ENCODE measurements at regions not wholly inside any gene's neighbourhood (a gene's known extent, or its start where the extent isn't known, plus 50 kb on each side); places are given as distances from the start of the nearest gene placed in this dataset.

DNA sequence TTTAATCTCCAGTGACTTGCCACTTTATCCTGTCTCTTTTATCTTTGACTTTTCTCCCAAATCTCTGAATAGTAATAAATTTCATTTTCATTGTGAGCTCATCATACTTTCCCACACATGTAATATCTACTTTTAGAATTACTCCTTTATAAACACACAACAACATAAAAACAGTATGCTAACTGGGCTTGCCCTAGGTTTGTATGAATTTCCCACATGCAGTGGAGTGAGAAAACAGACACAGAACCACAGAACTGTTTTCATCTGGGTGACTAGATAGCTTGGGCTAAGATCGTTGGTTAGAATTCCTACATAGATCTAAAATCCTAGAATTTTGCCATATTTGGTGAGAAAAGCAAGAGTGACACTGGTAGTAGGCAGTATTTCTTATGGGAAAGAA, 409.5 kb downstream of the SPRY1 start:
- Histone ChIP-seq H3K9ac (ENCODE audit: low read length) (no peak overlapping the region), H3K27ac (ENCODE audit: low read depth, low read length, poor library complexity, severe bottlenecking) (no peak overlapping the region), H3K4me3 (ENCODE audit: low read depth, low read length, poor library complexity, severe bottlenecking) (no peak overlapping the region), H4K20me1 (ENCODE audit: insufficient read depth, low read length) (no peaks in the 10 kb centered on the region), H3K27me3 (ENCODE audit: insufficient read depth, low read length) (no peaks in the 10 kb centered on the region), H3K9me2 (ENCODE audit: low read depth, low read length) (no peaks in the 10 kb centered on the region), H3K79me2 (ENCODE audit: insufficient read depth, low read length) (no peaks in the 10 kb centered on the region), H3K4me2 (ENCODE audit: low read length) (no peak overlapping the region), H3F3A (ENCODE audit: insufficient read depth, low read length) (no peaks in the 10 kb centered on the region), H3K36me3 (ENCODE audit: insufficient read depth, low read length) (no peaks in the 10 kb centered on the region), H3K9me3 (ENCODE audit: low read length) (no peaks in the 10 kb centered on the region), H3K4me1 (ENCODE audit: insufficient read depth, low read length, severe bottlenecking) (peaks cover 59% of the 10 kb centered on the region), H2AFZ (ENCODE audit: low read length) (peak overlapping the region; percentile 35; the same call in 1 of the 2 replicates)
- no peak for TF ChIP-seq CTCF (IDR thresholded peaks at IDR 0.05; ENCODE audit: low read length)

DNA sequence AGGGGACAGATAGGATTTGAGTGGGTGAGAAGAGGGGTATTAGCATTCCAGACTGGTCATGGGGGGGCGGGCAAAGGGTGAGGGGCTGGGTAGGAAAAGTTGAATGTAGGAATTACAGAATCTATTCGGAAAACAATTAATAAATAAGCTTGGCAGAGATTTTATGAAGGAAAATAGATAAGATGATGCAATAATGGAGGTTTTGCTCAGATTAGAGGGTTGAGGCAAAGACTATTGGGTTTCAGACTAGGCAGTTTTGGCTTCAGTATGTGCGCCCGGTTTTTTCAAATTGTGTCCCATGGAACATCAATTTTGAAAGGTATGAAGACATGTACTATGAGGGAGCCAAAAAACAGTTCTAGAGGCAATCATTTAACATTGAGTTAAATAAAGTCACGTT, 410.6 kb downstream of the SPRY1 start:
- Histone ChIP-seq H3F3A (ENCODE audit: insufficient read depth, low read length) (no peaks in the 10 kb centered on the region), H3K79me2 (ENCODE audit: insufficient read depth, low read length) (no peaks in the 10 kb centered on the region), H3K27me3 (ENCODE audit: insufficient read depth, low read length) (no peaks in the 10 kb centered on the region)

GRCh38 chr4:123807866-123808265, 411.3 kb downstream of the SPRY1 start:
- no peak overlapping the region for H3K4me2 ChIP-seq (ENCODE audit: low read length)
- H3F3A ChIP-seq (ENCODE audit: insufficient read depth, low read length), result no peaks in the 10 kb centered on the region
- H3K36me3 ChIP-seq (ENCODE audit: insufficient read depth, low read length), result no peaks in the 10 kb centered on the region
- no peaks in the 10 kb centered on the region for H3K27me3 ChIP-seq (ENCODE audit: insufficient read depth, low read length)
- no peak for TF ChIP-seq CTCF (IDR thresholded peaks at IDR 0.05; ENCODE audit: low read length)
- no peak for TF ChIP-seq EZH2 (IDR thresholded peaks at IDR 0.05; ENCODE audit: borderline replicate concordance, low read length)
- no peaks in the 10 kb centered on the region for H3K9me2 ChIP-seq (ENCODE audit: low read depth, low read length)
- no peaks in the 10 kb centered on the region for H3K79me2 ChIP-seq (ENCODE audit: insufficient read depth, low read length)
- H3K4me3 ChIP-seq (ENCODE audit: low read depth, low read length, poor library complexity, severe bottlenecking), result no peak overlapping the region
- H3K27ac ChIP-seq (ENCODE audit: low read depth, low read length, poor library complexity, severe bottlenecking), result peak overlapping the region; percentile 94
- H4K20me1 ChIP-seq (ENCODE audit: insufficient read depth, low read length), result no peaks in the 10 kb centered on the region
- H3K9me3 ChIP-seq (ENCODE audit: low read length), result no peaks in the 10 kb centered on the region
- peaks cover 67% of the 10 kb centered on the region for H3K4me1 ChIP-seq (ENCODE audit: insufficient read depth, low read length, severe bottlenecking)
- no peak overlapping the region for H2AFZ ChIP-seq (ENCODE audit: low read length)
- H3K9ac ChIP-seq (ENCODE audit: low read length), result no peak overlapping the region

More for the DNA sequence above, 410.6 kb downstream of the SPRY1 start:
- H3K36me3 ChIP-seq (ENCODE audit: insufficient read depth, low read length), result no peaks in the 10 kb centered on the region
- H4K20me1 ChIP-seq (ENCODE audit: insufficient read depth, low read length), result no peaks in the 10 kb centered on the region
- no peak overlapping the region for H3K9ac ChIP-seq (ENCODE audit: low read length)
- no peak overlapping the region for H3K27ac ChIP-seq (ENCODE audit: low read depth, low read length, poor library complexity, severe bottlenecking)
- no peaks in the 10 kb centered on the region for H3K9me3 ChIP-seq (ENCODE audit: low read length)
- no peak overlapping the region for H2AFZ ChIP-seq (ENCODE audit: low read length)
- peaks cover 67% of the 10 kb centered on the region for H3K4me1 ChIP-seq (ENCODE audit: insufficient read depth, low read length, severe bottlenecking)
- no peaks in the 10 kb centered on the region for H3K9me2 ChIP-seq (ENCODE audit: low read depth, low read length)
- H3K4me3 ChIP-seq (ENCODE audit: low read depth, low read length, poor library complexity, severe bottlenecking), result no peak overlapping the region
- H3K4me2 ChIP-seq (ENCODE audit: low read length), result no peak overlapping the region
- no peak for TF ChIP-seq CTCF (IDR thresholded peaks at IDR 0.05; ENCODE audit: low read length)
- TF ChIP-seq EZH2 (IDR thresholded peaks at IDR 0.05; ENCODE audit: borderline replicate concordance, low read length), result no peak
